Esophagus squamous epithelium (tissue), 4 donors: ENCODE measurements at regions not wholly inside any gene's neighbourhood (a gene's known extent, or its start where the extent isn't known, plus 50 kb on each side); places are given as distances from the start of the nearest gene placed in this dataset.

ENCODE experiments used
- CTCF ChIP-seq, 6 experiments: fragments of 450-650 bp in 4 of 6; fragments of 200-600 bp in 2 of 6; sonication (generic) in 2 of 6; IDR thresholded peaks; one replicate each; pipeline ENCODE4 v1.5.1; 2016 to 2019; ENCODE audit warnings: antibody characterized with exemption in 6 of 6, mild to moderate bottlenecking in 4 of 6, moderate library complexity in 4 of 6
- POLR2A ChIP-seq, 4 donors: fragments of 450-650 bp; IDR thresholded peaks; one replicate each; pipeline ENCODE4 v1.6.1; 2017; ENCODE audit warnings: antibody characterized with exemption in 4 of 4, mild to moderate bottlenecking in 4 of 4, moderate library complexity in 3 of 4

GRCh38 chr4:66585767-66586166 lies 915.5 kb upstream of the EPHA5 start:
- TF ChIP-seq CTCF (IDR thresholded peaks at IDR 0.05) (no peak), POLR2A (IDR thresholded peaks at IDR 0.05) (no peak)
